Esophagus (tissue), 2 donors: ENCODE measurements at regions not wholly inside any gene's neighbourhood (a gene's known extent, or its start where the extent isn't known, plus 50 kb on each side); places are given as distances from the start of the nearest gene placed in this dataset.

ENCODE experiments used
- H3K27ac ChIP-seq, 2 donors: one replicate each; pipeline ENCODE4 v1.5.1; 2013; ENCODE audit warnings: low read depth in 2 of 2, mild to moderate bottlenecking in 2 of 2, inconsistent platforms in 1 of 2, low read length in 1 of 2, moderate library complexity in 1 of 2
- H3K27me3 ChIP-seq, 2 donors: one replicate each; pipeline ENCODE4 v1.6.1; 2013; ENCODE audit warnings: low read length in 2 of 2, control low read depth in 1 of 2, mild to moderate bottlenecking in 1 of 2; ENCODE audit not compliant: insufficient read depth in 2 of 2, control insufficient read depth in 1 of 2
- H3K36me3 ChIP-seq, 2 donors: one replicate each; pipeline ENCODE4 v1.6.1; 2013; ENCODE audit warnings: low read length in 1 of 2; ENCODE audit not compliant: control insufficient read depth in 2 of 2, insufficient read depth in 2 of 2
- H3K4me1 ChIP-seq, 2 donors: one replicate each; pipeline ENCODE4 v1.6.1; 2013; ENCODE audit warnings: low read length in 1 of 2; ENCODE audit not compliant: control insufficient read depth in 2 of 2, insufficient read depth in 2 of 2
- H3K4me3 ChIP-seq, 2 donors: one replicate each; pipeline ENCODE4 v1.5.1; 2013; ENCODE audit warnings: low read length in 2 of 2, mild to moderate bottlenecking in 2 of 2, low read depth in 1 of 2, moderate library complexity in 1 of 2
- H3K9me3 ChIP-seq, 2 donors: one replicate each; pipeline ENCODE4 v1.6.1; 2013; ENCODE audit warnings: mild to moderate bottlenecking in 2 of 2, low read depth in 1 of 2, low read length in 1 of 2, moderate library complexity in 1 of 2; ENCODE audit not compliant: control insufficient read depth in 2 of 2, insufficient read depth in 1 of 2
- WGBS, 2 donors: extraction: QIAGEN DNeasy Blood & Tissue Kit; methylation state at CpG; one replicate each; pipeline ENCODE4 v1.1.7; 2013; 5-methylcytosine and 5-hydroxymethylcytosine counted together
- donor health status: healthy with polysubstance abuse.
- donor health status: Bipolar disorder and iron deficiency.

DNA sequence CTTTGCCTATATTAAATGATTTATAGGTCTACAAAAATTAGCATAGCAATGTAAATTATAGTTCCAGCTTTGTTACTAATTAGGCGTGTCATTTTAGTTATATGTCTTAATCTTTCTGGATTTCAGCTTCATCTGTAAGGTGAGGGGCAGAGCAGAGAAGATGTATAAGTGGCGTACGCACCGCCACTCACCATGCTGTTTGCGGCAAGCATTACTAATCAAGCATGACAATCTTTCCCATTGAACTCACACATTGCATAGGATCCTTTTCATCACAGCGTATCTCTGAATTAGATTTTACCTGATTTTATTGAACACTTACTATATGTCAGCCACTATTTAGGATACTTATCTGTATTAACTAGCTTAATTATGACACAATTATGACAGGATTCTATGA lies 183.6 kb upstream of the DLGAP1 start:
- no peaks in the 10 kb centered on the region for H3K36me3 ChIP-seq
- H3K4me1 ChIP-seq: no peaks in the 10 kb centered on the region
- no peak overlapping the region for H3K27ac ChIP-seq
- no peak overlapping the region for H3K4me3 ChIP-seq
- no peaks in the 10 kb centered on the region for H3K9me3 ChIP-seq
- WGBS, 2 donors: 87 to 94% methylated on average over 6 of the region's 6 CpGs
- no peaks in the 10 kb centered on the region for H3K27me3 ChIP-seq

GRCh38 chr18:4637876-4638275 lies 182.8 kb upstream of the DLGAP1 start:
- WGBS, 2 donors: 58 to 71% methylated on average over 4 of the region's 4 CpGs
- no peaks in the 10 kb centered on the region for H3K4me1 ChIP-seq
- no peaks in the 10 kb centered on the region for H3K27me3 ChIP-seq
- H3K9me3 ChIP-seq: no peaks in the 10 kb centered on the region
- H3K36me3 ChIP-seq: no peaks in the 10 kb centered on the region
- no peak overlapping the region for H3K27ac ChIP-seq
- H3K4me3 ChIP-seq: no peak overlapping the region

GRCh38 chr18:4636967-4637366 lies 181.9 kb upstream of the DLGAP1 start:
- H3K9me3 ChIP-seq: no peaks in the 10 kb centered on the region
- no peak overlapping the region for H3K27ac ChIP-seq
- H3K4me1 ChIP-seq: no peaks in the 10 kb centered on the region
- no peaks in the 10 kb centered on the region for H3K27me3 ChIP-seq
- 41 to 45% methylated on average over 4 of the region's 4 CpGs for WGBS, 2 donors
- no peaks in the 10 kb centered on the region for H3K36me3 ChIP-seq
- H3K4me3 ChIP-seq: no peak overlapping the region

- WGBS, 2 donors: 82 to 89% methylated on average over 6 of the region's 6 CpGs
- no peak overlapping the region for H3K27ac ChIP-seq
- H3K4me3 ChIP-seq: no peak overlapping the region
- no peaks in the 10 kb centered on the region for H3K27me3 ChIP-seq
- no peaks in the 10 kb centered on the region for H3K36me3 ChIP-seq
- H3K4me1 ChIP-seq: no peaks in the 10 kb centered on the region
- peaks cover 2 to 3% of the 10 kb centered on the region in 2 donors for H3K9me3 ChIP-seq
Observed at GRCh38 chr18:4631239-4631638, 176.1 kb upstream of the DLGAP1 start.

DNA sequence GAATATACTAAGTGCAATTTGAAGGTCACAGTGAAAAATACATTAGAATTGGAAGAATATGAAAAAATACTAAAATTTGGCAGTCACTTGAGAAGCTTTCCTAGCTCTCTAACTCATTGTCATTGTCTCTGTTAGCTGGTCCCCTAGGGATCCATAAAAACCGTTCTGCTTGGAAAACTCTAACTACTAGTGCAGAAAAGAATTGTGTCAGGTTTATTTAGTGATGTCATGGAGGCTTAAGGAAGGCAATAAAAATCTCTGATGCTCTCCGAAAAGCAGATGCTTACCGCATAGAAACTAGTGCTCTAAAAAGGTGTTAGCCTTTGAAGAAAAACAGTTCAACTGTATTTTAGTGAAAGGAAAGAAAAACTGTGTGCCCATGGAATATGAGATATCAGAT lies 150.1 kb upstream of the DLGAP1 start:
- H3K27ac ChIP-seq: no peak overlapping the region
- H3K4me1 ChIP-seq: no peaks in the 10 kb centered on the region
- no peaks in the 10 kb centered on the region for H3K27me3 ChIP-seq
- H3K9me3 ChIP-seq: no peaks in the 10 kb centered on the region
- no peak overlapping the region for H3K4me3 ChIP-seq
- 59 to 60% methylated on average over 3 of the region's 3 CpGs for WGBS, 2 donors
- no peaks in the 10 kb centered on the region for H3K36me3 ChIP-seq

DNA sequence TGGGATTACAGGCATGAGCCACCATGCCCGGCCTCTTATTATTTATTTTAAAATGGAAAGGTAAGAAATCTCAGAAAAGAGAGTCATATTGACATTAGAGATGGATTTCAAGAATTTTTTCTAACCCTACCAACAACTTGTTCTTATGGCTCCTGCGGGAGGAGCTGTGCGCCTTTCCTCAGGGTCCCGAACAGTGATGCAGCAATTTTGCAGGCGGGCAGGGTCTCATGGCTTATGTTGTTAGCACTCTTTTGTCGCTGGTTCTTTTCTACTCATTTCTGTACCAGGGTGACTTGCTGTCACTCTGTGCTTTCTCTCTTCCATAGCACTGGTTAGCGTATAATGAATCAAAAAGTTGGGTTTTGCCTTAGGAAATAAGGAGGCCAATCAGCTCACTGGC lies 148.8 kb upstream of the DLGAP1 start:
- Histone ChIP-seq H3K4me3 (no peak overlapping the region), H3K4me1 (no peaks in the 10 kb centered on the region), H3K36me3 (no peaks in the 10 kb centered on the region), H3K27me3 (no peaks in the 10 kb centered on the region), H3K27ac (no peak overlapping the region), H3K9me3 (no peaks in the 10 kb centered on the region)
- 88 to 89% methylated on average over 7 of the region's 7 CpGs for WGBS, 2 donors

- H3K36me3 ChIP-seq: no peaks in the 10 kb centered on the region
- H3K4me3 ChIP-seq: no peak overlapping the region
- no peaks in the 10 kb centered on the region for H3K9me3 ChIP-seq
- 50 to 64% methylated on average over 4 of the region's 4 CpGs for WGBS, 2 donors
- H3K27me3 ChIP-seq: no peaks in the 10 kb centered on the region
- no peaks in the 10 kb centered on the region for H3K4me1 ChIP-seq
- no peak overlapping the region for H3K27ac ChIP-seq
Observed at GRCh38 chr18:4599312-4599711, 144.2 kb upstream of the DLGAP1 start.

GRCh38 chr18:4597301-4597700 lies 142.2 kb upstream of the DLGAP1 start:
- H3K4me3 ChIP-seq: no peak overlapping the region
- no peaks in the 10 kb centered on the region for H3K9me3 ChIP-seq
- no peaks in the 10 kb centered on the region for H3K36me3 ChIP-seq
- H3K27me3 ChIP-seq: no peaks in the 10 kb centered on the region
- H3K27ac ChIP-seq: no peak overlapping the region
- H3K4me1 ChIP-seq: no peaks in the 10 kb centered on the region
- 84 to 85% methylated on average over 3 of the region's 3 CpGs for WGBS, 2 donors

DNA sequence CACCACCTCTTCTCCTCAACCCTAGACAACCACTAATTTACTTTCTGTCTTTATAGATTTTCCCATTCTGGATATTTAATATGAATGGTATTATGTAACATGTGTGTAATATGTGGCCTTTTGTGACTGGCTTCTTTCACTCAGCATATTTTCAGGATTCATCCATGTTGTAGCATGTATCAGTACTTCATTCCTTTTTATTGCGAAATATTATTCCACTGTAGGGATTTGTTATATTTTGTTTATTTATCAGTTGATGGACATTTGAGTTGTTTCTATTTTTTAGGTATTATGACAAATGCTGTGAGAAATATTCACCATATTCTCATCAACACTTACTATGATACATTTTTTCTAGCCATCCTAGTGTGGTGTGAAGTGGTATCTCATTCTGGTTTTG lies 138.8 kb upstream of the DLGAP1 start:
- Histone ChIP-seq H3K36me3 (no peaks in the 10 kb centered on the region), H3K27me3 (no peaks in the 10 kb centered on the region), H3K4me1 (no peaks in the 10 kb centered on the region), H3K27ac (no peak overlapping the region), H3K4me3 (no peak overlapping the region), H3K9me3 (no peaks in the 10 kb centered on the region)
- 87 to 95% methylated on average over 1 of the region's 1 CpG for WGBS, 2 donors

GRCh38 chr18:4593459-4593858 lies 138.4 kb upstream of the DLGAP1 start:
- no peaks in the 10 kb centered on the region for H3K9me3 ChIP-seq
- H3K4me1 ChIP-seq: no peaks in the 10 kb centered on the region
- 71 to 82% methylated on average over 4 of the region's 4 CpGs for WGBS, 2 donors
- no peaks in the 10 kb centered on the region for H3K36me3 ChIP-seq
- H3K27me3 ChIP-seq: no peaks in the 10 kb centered on the region
- H3K27ac ChIP-seq: no peak overlapping the region
- no peak overlapping the region for H3K4me3 ChIP-seq
